ENCODE measurements at regions not wholly inside any gene's neighbourhood (a gene's known extent, or its start where the extent isn't known, plus 50 kb on each side); places are given as distances from the start of the nearest gene placed in this dataset.

DNA sequence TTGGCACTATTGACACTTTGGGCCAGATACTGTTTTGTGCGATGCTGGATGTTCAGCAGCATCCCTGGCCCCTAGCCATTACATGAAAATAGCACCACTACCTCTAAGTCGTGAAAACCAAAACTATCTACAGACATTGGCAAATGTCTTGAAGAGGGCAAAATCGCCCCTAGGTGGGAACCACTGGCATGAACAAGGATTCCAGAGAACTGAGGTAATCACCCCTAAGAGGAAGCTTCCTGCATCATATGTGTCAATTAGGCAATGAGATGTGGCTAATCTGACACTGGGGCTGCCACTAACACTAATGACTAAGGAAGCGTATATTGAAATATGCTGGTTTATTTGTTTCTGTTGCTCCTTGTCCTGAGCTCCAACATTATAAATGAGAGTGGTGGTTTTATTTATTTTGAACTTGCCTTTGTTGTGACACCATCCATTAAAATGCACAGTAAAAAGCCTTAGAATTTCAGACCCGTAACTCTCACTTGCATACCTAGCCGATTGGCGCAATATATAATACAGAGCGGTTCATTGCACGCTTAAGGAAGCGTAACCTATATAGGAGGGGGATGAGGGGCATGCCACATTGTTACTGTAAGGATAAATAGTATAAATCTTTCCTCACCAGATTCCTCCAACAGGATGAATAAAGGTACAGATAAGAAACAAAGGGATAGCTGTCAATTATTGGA is 299.8 kb upstream of the CNTN4 start:
- TF ChIP-seq GABPA (IDR thresholded peaks at IDR 0.05; ENCODE audit: low read depth), result no peak
- TF ChIP-seq RXRA (IDR thresholded peaks at IDR 0.05; ENCODE audit: borderline replicate concordance, low read depth), result no peak
- TF ChIP-seq EP300 (IDR thresholded peaks at IDR 0.05; ENCODE audit: borderline replicate concordance in 1 of 2, low read depth in 1 of 2, low read length in 1 of 2), result no peak
- no peak for TF ChIP-seq ELF1 (IDR thresholded peaks at IDR 0.05)
- no peak for TF ChIP-seq NRF1 (IDR thresholded peaks at IDR 0.05; ENCODE audit: low read depth, low read length)
- TF ChIP-seq SIN3A (IDR thresholded peaks at IDR 0.05; ENCODE audit: borderline replicate concordance, low read depth, low read length), result no peak
- TF ChIP-seq, protein P1, sequence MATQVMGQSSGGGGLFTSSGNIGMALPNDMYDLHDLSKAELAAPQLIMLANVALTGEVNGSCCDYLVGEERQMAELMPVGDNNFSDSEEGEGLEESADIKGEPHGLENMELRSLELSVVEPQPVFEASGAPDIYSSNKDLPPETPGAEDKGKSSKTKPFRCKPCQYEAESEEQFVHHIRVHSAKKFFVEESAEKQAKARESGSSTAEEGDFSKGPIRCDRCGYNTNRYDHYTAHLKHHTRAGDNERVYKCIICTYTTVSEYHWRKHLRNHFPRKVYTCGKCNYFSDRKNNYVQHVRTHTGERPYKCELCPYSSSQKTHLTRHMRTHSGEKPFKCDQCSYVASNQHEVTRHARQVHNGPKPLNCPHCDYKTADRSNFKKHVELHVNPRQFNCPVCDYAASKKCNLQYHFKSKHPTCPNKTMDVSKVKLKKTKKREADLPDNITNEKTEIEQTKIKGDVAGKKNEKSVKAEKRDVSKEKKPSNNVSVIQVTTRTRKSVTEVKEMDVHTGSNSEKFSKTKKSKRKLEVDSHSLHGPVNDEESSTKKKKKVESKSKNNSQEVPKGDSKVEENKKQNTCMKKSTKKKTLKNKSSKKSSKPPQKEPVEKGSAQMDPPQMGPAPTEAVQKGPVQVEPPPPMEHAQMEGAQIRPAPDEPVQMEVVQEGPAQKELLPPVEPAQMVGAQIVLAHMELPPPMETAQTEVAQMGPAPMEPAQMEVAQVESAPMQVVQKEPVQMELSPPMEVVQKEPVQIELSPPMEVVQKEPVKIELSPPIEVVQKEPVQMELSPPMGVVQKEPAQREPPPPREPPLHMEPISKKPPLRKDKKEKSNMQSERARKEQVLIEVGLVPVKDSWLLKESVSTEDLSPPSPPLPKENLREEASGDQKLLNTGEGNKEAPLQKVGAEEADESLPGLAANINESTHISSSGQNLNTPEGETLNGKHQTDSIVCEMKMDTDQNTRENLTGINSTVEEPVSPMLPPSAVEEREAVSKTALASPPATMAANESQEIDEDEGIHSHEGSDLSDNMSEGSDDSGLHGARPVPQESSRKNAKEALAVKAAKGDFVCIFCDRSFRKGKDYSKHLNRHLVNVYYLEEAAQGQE (IDR thresholded peaks at IDR 0.05; ENCODE audit: low read depth, low read length), result no peak
- no peak for TF ChIP-seq MEF2A (IDR thresholded peaks at IDR 0.05; ENCODE audit: borderline replicate concordance, low read depth)
- TF ChIP-seq YY1 (IDR thresholded peaks at IDR 0.05; ENCODE audit: low read depth), result no peak
- TF ChIP-seq, protein P2, sequence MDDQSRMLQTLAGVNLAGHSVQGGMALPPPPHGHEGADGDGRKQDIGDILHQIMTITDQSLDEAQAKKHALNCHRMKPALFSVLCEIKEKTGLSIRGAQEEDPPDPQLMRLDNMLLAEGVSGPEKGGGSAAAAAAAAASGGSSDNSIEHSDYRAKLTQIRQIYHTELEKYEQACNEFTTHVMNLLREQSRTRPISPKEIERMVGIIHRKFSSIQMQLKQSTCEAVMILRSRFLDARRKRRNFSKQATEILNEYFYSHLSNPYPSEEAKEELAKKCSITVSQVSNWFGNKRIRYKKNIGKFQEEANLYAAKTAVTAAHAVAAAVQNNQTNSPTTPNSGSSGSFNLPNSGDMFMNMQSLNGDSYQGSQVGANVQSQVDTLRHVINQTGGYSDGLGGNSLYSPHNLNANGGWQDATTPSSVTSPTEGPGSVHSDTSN (IDR thresholded peaks at IDR 0.05), result no peak
- no peak for TF ChIP-seq RCOR1 (IDR thresholded peaks at IDR 0.05; ENCODE audit: low read length)
- TF ChIP-seq FOXJ3 (CRISPR knock-in tag; IDR thresholded peaks at IDR 0.05), result no peak
- H3K9me3 ChIP-seq, result no peaks in the 10 kb centered on the region
- DNase-seq, result no peak
- H3K4me3 ChIP-seq (ENCODE audit: low read depth in 2 of 2, low read length in 1 of 2), result no peak overlapping the region
- WGBS (ENCODE audit: low lambda C conversion rate), result 57% methylated on average over 10 of the region's 10 CpGs
- no peaks in the 10 kb centered on the region for H4K20me1 ChIP-seq (ENCODE audit: insufficient read depth)
- CTCF ChIA-PET, result no interaction called here
- no peaks in the 10 kb centered on the region for H3K27me3 ChIP-seq (ENCODE audit: insufficient read depth)
- no peaks in the 10 kb centered on the region for H3K4me1 ChIP-seq (ENCODE audit: control insufficient read depth in 1 of 2, insufficient read depth in 2 of 2, low read depth in 1 of 2, low read length in 1 of 2)
- POLR2A ChIA-PET, result no interaction called here
- H3K36me3 ChIP-seq (replicated peaks in 1 of 2; ENCODE audit: control insufficient read depth in 1 of 2, insufficient read depth in 2 of 2, low read length in 1 of 2), result no peaks in the 10 kb centered on the region
- no peaks in the 10 kb centered on the region for H3K9me2 ChIP-seq
- no peak overlapping the region for H2AFZ ChIP-seq (ENCODE audit: low read depth)
- H3K79me2 ChIP-seq (ENCODE audit: insufficient read depth), result no peaks in the 10 kb centered on the region
- no peak overlapping the region for H3K27ac ChIP-seq (ENCODE audit: low read depth in 2 of 2, low read length in 1 of 2)
- H3F3A ChIP-seq (replicated peaks; ENCODE audit: insufficient read depth), result no peaks in the 10 kb centered on the region
- H3K4me2 ChIP-seq, result no peak overlapping the region
- H3K9ac ChIP-seq, result no peak overlapping the region

DNA sequence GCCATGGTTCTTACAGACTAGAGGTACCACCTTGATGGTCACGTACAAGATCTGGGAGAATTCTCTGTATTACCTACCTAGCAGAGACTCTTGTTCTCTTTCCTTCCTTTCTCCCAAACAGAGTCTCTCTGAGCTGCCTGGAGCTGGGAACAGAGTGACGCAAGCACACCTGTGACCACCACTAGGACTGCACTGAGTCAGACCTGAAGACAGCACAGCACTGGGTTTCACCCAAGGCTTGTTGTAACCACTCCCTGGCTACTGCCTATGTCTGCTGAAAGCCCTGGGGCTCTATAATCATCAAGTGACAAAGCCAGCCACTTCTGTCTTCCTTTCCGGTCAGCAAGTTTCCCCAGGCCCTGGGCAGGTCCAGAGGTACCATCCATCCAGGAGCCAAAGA is 293.3 kb upstream of the CNTN4 start:
- Histone ChIP-seq H3K9me2 (no peaks in the 10 kb centered on the region), H3K4me1 (ENCODE audit: control insufficient read depth in 1 of 2, insufficient read depth in 2 of 2, low read depth in 1 of 2, low read length in 1 of 2) (no peaks in the 10 kb centered on the region), H3K27me3 (ENCODE audit: insufficient read depth) (no peaks in the 10 kb centered on the region), H3K4me2 (no peak overlapping the region), H2AFZ (ENCODE audit: low read depth) (no peak overlapping the region), H3K79me2 (ENCODE audit: insufficient read depth) (no peaks in the 10 kb centered on the region), H4K20me1 (ENCODE audit: insufficient read depth) (no peaks in the 10 kb centered on the region), H3K27ac (ENCODE audit: low read depth in 2 of 2, low read length in 1 of 2) (no peak overlapping the region), H3K36me3 (replicated peaks in 1 of 2; ENCODE audit: control insufficient read depth in 1 of 2, insufficient read depth in 2 of 2, low read length in 1 of 2) (no peaks in the 10 kb centered on the region), H3K9me3 (no peaks in the 10 kb centered on the region), H3K4me3 (ENCODE audit: low read depth in 2 of 2, low read length in 1 of 2) (no peak overlapping the region), H3F3A (replicated peaks; ENCODE audit: insufficient read depth) (no peaks in the 10 kb centered on the region), H3K9ac (no peak overlapping the region)
- ChIA-PET POLR2A (no interaction called here), CTCF (no interaction called here)
- 46% methylated on average over 3 of the region's 3 CpGs for WGBS (ENCODE audit: low lambda C conversion rate)
- DNase-seq, result no peak
- TF ChIP-seq MXI1 (IDR thresholded peaks at IDR 0.05; ENCODE audit: low read depth, low read length) (no peak), NRF1 (IDR thresholded peaks at IDR 0.05; ENCODE audit: low read depth, low read length) (no peak), RCOR1 (IDR thresholded peaks at IDR 0.05; ENCODE audit: low read length) (no peak), GABPA (IDR thresholded peaks at IDR 0.05; ENCODE audit: low read depth) (no peak), RAD21 (IDR thresholded peaks at IDR 0.05; ENCODE audit: low read length) (no peak), RFX5 (IDR thresholded peaks at IDR 0.05; ENCODE audit: low read length) (no peak), EP300 (IDR thresholded peaks at IDR 0.05; ENCODE audit: borderline replicate concordance in 1 of 2, low read depth in 1 of 2, low read length in 1 of 2) (no peak)
- TF ChIP-seq, protein P1 (IDR thresholded peaks at IDR 0.05; ENCODE audit: low read depth, low read length), result no peak
- TF ChIP-seq, protein P3, sequence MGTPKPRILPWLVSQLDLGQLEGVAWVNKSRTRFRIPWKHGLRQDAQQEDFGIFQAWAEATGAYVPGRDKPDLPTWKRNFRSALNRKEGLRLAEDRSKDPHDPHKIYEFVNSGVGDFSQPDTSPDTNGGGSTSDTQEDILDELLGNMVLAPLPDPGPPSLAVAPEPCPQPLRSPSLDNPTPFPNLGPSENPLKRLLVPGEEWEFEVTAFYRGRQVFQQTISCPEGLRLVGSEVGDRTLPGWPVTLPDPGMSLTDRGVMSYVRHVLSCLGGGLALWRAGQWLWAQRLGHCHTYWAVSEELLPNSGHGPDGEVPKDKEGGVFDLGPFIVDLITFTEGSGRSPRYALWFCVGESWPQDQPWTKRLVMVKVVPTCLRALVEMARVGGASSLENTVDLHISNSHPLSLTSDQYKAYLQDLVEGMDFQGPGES (IDR thresholded peaks at IDR 0.05; ENCODE audit: low read depth, low read length), result no peak
- TF ChIP-seq, protein P2 (IDR thresholded peaks at IDR 0.05), result no peak
